ENCODE measurements at regions not wholly inside any gene's neighbourhood (a gene's known extent, or its start where the extent isn't known, plus 50 kb on each side); places are given as distances from the start of the nearest gene placed in this dataset.
A peak's percentile ranks its signal among the peaks of the same experiment; 100 is the strongest.
"Not testable (repeated sequence)": the region's sequence is repeated elsewhere in the genome, so short reads cannot be mapped to it uniquely, and the experiment has no call there.

DNA sequence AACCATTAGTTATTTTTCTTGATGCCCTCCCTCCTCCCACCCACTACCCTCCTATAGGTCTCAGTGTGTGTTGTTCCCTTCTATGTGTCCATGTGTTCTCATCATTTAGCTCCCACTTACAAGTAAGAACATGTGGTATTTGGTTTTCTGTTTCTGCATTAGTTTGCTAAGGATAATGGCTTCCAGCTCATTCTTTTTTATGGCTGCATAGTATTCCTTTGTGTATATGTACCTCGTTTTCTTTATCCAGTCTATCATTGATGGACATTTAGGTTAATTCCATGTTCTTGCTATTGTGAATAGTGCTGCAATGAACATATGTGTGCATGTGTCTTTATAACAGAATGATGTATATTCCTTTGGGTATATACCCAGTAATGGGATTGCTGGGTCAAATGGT is 135.1 kb upstream of the PJA2 start:
- DNase-seq; intact Hi-C loops (cut with micrococcal nuclease): not testable (repeated sequence)

DNA sequence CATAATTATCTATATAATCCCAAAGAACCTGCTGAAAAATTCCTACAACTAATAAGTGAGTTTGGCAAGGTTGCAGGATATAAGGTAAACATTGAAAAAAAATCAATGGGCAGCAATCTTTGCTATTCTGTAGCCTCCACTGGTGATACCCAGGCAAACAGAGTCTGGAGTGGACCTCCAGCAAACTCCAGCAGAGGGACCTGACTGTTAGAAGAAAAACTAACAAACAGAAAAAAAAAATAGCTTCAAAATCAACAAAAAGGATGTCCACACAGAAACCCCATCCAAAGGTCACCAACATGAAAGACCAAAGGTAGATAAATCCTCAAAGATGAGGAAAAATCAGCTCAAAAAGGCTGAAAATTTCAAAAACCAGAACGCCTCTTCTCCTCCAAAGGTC is 128.9 kb upstream of the PJA2 start:
- intact Hi-C loops (cut with micrococcal nuclease); DNase-seq; ATAC-seq: not testable (repeated sequence)

More for the DNA sequence above, 135.1 kb upstream of the PJA2 start:
- not testable (repeated sequence) for ATAC-seq

- ATAC-seq; intact Hi-C loops (cut with micrococcal nuclease); DNase-seq: not testable (repeated sequence)
Measured at GRCh38 chr5:109535090-109535489, 125.3 kb upstream of the PJA2 start.

DNA sequence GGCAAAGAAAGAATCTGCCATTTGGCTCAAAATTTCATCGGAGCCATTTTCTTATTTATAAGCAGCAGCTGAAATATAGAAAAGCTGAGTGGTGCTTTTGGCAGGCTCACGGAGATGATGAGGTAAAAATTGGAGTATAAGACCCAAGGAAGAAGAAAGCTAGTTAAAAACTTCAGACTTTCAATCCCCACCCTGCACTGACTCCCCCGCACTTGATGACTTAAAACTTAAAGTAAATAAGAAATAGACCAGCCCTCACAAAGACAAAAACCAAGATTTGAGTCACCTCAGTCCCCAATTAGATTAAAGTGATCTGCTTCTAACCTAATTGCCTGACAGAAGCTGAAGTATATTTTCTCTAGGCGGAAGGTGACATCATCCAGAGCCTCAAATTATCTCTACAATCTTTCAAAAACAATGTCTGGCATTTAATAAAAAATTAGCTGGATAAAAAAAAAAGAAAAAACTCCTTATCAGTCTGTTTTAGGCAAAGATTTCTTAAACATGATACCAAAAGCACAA is 124.0 kb upstream of the PJA2 start:
- intact Hi-C loops (cut with micrococcal nuclease), result no loop called here
- ATAC-seq, result no peak
- DNase-seq, result no peak

- no peak for ATAC-seq
- intact Hi-C loops (cut with micrococcal nuclease), result no loop called here
Measured at GRCh38 chr5:109532773-109533364, 123.1 kb upstream of the PJA2 start.

GRCh38 chr5:109531262-109531661 is 121.5 kb upstream of the PJA2 start:
- intact Hi-C loops (cut with micrococcal nuclease), result no loop called here
- no peak for DNase-seq
- no peak for ATAC-seq

More at GRCh38 chr5:109532773-109533364, 123.1 kb upstream of the PJA2 start:
- DNase-seq, result no peak

GRCh38 chr5:109529987-109530386 is 120.2 kb upstream of the PJA2 start:
- no peak for ATAC-seq
- no peak for DNase-seq
- intact Hi-C loops (cut with micrococcal nuclease), result no loop called here

GRCh38 chr5:109529520-109529919 is 119.7 kb upstream of the PJA2 start:
- DNase-seq (peak; percentile 28), ATAC-seq (peak; percentile 78)
- intact Hi-C loops (cut with micrococcal nuclease), result no loop called here

DNA sequence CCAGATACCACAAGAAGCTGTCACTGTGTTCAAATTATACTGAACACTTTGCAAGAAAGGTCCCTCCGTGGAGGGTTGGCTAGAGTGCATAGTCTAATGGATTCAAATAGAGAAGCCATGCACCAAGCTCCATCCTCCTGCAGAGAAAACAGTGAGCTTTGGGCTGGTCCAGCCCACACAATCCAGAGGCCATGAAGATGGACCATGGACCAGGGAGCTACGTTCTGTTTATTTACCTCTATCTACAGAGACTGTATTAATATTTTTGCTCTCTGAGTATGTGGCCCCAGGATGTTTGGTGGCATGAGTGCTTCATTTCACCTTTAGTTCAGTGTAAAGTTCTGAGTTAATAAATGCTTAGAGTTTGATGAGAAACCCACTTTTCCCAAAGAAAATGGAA is 114.8 kb upstream of the PJA2 start:
- no peak for ATAC-seq
- intact Hi-C loops (cut with micrococcal nuclease), result no loop called here

GRCh38 chr5:109524026-109524425 is 114.3 kb upstream of the PJA2 start:
- ATAC-seq (no peak), DNase-seq (no peak)
- intact Hi-C loops (cut with micrococcal nuclease), result no loop called here

More for the DNA sequence above, 114.8 kb upstream of the PJA2 start:
- no peak for DNase-seq

DNA sequence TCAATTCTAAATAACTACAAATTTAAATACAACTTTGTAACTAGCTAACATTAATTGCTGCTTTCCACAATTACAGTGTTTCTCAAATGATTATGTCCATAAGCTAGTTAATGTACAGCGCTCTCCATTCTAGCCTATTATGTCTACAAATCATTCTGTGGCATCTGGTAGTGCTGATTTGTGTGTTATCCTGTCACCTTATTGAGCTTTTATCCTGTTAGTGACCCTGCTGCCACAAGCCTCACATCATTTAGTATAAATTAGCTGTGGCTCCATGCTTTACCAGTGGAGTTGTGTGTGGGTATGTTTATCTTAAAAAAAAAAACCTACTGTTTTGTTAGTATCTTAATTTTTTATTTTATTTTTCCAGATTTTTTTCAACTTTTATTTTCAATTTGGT is 112.6 kb upstream of the PJA2 start:
- intact Hi-C loops (cut with micrococcal nuclease), result no loop called here
- no peak for ATAC-seq
- DNase-seq, result no peak

GRCh38 chr5:109519416-109519815 is 109.6 kb upstream of the PJA2 start:
- intact Hi-C loops (cut with micrococcal nuclease), result no loop called here
- DNase-seq (no peak), ATAC-seq (no peak)

GRCh38 chr5:109516390-109516789 is 106.6 kb upstream of the PJA2 start:
- intact Hi-C loops (cut with micrococcal nuclease), result no loop called here
- DNase-seq (no peak), ATAC-seq (peak; percentile 59)

DNA sequence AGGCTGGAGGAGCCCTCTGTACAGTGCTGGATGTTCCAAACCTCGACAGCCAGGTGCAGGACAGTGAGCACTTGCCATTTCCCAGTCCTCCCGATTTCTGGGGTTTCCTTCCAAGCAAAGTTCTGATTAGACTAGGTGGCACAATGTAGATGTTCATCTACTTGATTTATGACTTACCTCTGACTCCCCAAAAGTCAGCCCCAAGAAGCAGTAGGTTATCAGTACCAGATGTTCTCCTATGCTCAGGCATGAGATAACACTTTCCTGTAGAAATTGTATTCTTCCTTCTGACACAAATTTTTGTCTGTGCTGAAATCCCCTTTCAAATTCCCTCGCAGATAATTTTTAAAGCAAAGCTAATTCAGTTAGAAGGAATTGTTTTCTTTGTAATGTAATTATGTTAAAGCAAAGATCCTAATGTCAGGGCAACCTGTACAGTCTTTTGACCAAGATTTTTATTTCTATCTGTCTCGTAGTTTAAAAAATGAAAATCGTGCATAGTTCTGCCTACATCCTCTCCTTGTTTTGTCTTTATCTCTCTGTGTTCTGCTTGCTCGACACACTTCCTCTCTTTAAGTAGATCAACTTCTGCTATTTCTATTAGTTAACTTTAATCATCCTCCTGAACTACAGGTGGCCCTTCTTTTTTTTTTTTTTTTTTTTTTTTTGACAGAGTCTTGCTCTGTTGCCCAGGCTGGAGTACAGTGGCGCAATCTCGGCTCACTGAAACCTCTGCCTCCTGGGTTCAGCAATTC is 102.4 kb upstream of the PJA2 start:
- DNase-seq (no peak), ATAC-seq (no peak)
- intact Hi-C loops (cut with micrococcal nuclease), result no loop called here

- DNase-seq (no peak), ATAC-seq (no peak)
- intact Hi-C loops (cut with micrococcal nuclease), result no loop called here
Measured at GRCh38 chr5:109506556-109506955, 96.8 kb upstream of the PJA2 start.

DNA sequence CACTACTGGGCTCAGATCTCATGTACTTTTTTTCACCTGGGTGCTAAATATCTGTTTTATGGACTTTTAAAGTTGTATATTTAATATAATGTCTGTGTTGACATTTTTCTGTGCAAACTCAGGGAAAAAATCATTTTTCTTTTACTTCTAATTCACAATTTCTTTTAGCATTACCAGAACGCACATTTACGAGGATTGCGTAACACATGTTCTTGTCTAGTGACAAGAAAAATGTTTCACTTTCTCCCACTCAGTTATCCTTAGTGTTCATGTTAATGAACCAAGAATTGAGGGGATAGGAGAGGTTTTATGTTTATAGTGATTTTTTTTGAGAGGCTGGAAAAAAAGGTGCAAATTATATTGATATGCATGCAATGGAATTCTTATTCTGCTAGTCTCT is 86.3 kb upstream of the PJA2 start:
- intact Hi-C loops (cut with micrococcal nuclease), result no loop called here
- ATAC-seq, result no peak
- no peak for DNase-seq

GRCh38 chr5:109487753-109488420 is 78.1 kb upstream of the PJA2 start:
- ATAC-seq, result no peak
- no peak for DNase-seq

GRCh38 chr5:109486200-109486804 is 76.5 kb upstream of the PJA2 start:
- intact Hi-C loops (cut with micrococcal nuclease), result no loop called here
- ATAC-seq (peak; percentile 91), DNase-seq (peak; percentile 52)

More at GRCh38 chr5:109487753-109488420, 78.1 kb upstream of the PJA2 start:
- intact Hi-C loops (cut with micrococcal nuclease), result no loop called here

DNA sequence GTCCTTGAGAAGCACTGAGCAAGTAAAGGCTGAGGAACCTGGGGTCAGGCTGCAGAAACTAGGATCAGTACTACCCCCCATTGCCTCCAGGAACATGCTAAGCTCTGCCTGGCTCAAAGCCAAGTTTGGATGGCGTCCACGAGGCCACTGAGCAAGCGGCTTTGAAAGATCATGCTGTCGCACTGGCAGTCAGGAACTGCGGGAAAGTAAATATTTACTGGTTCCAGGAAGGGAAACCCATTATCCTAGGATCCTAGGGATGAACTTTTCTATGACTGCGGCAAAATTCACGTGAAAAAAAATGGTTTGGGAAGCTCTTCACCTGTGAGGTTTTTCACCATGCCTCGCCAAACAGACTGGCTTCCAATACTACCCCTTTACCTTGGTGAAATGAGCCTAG is 75.3 kb upstream of the PJA2 start:
- ATAC-seq, result peak; percentile 83
- DNase-seq, result peak; percentile 82
- intact Hi-C loops (cut with micrococcal nuclease), result no loop called here

- no peak for ATAC-seq
- DNase-seq, result no peak
- intact Hi-C loops (cut with micrococcal nuclease), result no loop called here
Measured at GRCh38 chr5:109484597-109484996, 74.8 kb upstream of the PJA2 start.

Measured in left ventricle myocardium superior (tissue), 1 donor.